CD4-positive, alpha-beta T cell treated with Interleukin-17A for 4 hours (primary cell): ENCODE measurements at regions not wholly inside any gene's neighbourhood (a gene's known extent, or its start where the extent isn't known, plus 50 kb on each side); places are given as distances from the start of the nearest gene placed in this dataset.
"Not testable (repeated sequence)": the region's sequence is repeated elsewhere in the genome, so short reads cannot be mapped to it uniquely, and the experiment has no call there.

Experiments used
- DNase-seq: peaks from one replicate; pipeline ENCODE4 v3.0.0-alpha.2; 2020; ENCODE audit warnings: mixed read lengths

DNA sequence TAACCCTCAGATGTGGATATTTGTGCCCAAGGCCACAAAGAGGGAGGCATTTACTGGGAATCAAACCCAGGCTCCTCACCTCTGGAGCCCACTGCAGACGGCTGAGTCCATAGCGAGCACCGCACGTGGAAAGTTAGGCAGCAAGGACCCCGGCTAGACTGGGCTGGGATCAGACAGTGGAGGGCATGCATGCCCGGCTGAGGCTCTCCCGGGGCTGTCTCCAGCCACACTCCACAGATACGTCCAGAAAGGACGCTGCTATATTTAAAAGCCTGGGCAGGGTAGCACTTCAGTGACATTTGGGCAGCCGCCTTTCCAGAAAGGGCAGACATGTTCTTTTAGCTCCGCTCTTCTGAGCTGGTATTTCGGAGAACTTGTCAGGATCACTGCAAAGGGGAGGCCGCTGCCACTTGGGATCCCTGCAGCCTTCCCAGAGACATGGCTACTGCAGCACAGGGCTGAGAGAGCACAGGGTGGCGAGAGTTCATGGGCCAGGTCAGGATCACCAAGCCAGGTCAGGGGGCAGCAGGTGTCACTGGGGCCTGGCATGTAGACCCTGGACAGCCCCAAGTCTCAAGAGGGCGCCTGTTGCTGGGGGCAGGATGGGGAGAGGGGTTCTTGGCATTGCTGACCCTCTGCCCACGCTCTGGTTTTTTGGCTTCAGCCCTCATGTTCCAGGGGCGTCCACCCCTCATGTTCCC is 121.7 kb downstream of the PHETA1 start:
- DNase-seq: no peak

DNA sequence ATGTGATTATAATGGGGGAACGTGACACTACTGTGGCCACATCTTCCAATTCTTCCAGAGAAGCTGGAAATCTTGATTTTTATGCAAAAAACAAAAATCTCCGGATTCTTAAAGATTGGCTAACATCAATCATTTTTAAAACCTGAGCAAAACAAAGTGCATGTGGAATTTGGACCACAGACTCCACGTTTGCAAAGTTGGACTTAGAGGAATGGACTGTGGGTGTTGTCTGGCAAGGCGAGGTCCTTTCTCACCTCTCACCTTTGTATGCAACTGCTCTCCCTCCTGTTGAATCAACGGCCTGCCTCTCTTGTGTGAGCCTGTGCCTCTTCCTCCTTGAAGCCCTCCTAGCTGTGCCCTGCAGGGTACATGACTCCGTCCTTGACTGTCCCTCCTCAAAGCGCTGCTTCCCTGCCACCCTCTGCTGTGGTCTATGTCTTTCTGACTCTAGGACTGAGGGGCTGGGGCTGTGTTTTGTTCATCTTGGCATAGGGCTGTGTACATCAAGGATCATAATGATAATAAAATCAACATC is 122.4 kb downstream of the PHETA1 start:
- DNase-seq: no peak

DNA sequence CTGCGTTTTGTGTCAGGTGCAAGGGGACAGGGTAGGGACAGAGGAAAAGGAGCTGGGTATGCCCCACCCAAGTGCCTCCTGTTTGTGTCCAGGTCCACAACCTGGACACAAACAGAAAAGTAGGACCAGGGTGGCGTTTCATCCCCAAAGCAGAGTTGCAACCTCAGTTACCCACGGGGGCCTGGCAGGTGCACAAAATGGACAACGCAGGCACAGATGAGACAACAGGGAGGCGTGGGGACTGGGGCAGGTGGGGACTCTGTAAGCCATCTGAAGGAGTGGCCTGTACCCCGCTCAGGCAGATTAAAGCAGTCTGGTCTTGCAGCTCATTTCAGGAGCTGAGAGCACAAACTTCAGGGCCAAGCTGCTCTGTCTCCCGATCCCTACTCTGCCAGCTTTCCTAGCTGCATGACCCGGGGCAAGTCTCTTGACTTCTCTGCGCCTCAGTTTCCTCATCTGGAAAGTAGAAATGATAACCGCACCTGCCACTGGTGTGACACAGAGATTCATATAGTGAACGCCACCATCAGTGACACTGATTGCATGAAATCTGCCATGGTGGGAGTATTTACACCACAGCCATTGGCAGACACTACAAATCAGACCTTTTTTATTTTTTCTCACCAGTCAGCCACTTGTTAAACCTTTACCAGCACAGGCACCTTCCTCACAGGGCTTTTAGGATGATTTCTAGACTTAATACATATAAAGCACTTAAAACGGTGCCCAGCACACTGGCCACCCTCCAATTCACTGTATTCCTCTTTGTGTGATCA is 123.0 kb downstream of the PHETA1 start:
- DNase-seq: no peak

DNA sequence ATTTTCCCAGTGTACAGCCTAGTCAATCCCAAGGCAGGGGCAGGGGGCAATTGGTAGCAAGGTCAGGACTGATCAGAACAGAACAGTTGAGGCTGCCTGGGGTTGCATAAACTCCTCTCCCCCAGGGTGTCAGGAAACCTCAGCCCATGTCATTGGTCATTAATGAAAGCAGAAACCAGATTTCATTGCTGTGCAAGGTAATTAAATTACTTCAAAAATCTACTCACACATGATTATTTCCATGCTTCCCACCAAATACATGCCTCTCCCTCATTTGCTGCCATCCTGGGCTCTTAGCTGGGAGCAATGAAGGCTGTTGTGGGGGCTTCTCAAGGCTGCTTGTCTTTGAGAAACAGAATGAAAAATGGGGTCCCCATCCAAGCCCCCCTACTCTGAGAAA is 124.2 kb downstream of the PHETA1 start:
- DNase-seq: no peak

DNA sequence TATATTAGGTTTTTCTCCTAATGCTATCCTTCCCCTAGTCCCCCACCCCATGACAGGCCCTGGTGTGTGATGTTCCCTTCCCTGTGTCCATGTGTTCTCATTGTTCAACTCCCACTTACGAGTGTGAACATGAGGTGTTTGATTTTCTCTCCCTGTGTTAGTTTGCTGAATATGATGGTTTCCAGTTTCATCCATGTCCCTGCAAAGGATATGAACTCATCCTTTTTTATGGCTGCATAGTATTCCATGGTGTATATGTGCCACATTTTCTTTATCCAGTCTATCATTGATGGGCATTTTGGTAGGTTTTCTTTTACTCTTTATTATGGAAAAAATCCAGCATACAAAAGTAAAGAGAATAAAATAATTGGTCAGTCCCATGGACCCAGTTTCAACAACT is 126.1 kb downstream of the PHETA1 start:
- DNase-seq: not testable (repeated sequence)

DNA sequence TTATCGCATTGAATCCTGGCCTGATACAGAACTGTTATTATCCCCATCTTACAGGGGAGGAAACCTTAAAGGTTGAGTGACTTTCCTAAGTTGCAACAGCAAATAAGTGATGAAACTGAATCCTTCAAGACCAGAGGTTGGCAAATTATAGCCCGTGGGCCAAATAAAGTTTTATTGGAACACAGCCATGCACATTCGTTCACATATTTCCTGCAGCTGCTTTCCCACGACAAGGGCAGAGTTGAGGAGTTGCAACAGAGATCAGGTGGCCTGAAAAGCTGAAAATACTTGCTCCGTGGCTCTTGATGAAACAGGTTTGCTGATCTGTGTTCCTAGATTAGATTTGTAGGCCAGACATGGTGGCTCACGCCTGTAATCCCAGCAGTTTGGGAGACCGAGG is 126.7 kb downstream of the PHETA1 start:
- no peak for DNase-seq

DNA sequence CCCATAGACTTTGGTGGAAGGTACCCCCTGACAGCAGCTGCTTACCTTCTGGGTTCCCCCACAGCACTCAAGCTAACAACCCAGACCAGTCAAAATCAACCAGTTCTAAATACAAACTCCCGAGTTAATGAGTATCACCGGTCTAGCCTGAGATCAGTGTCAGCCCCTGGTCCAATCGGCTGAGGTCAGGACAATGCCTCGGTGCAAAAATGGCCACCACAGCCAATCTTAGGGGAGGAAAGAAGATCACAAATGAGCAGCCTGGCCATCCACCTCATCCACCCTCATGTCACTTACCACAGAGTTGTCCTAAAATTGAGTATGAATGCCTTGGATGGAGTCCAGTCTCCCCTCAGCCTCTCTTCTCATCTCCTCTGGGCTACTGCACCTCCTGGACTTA is 128.5 kb downstream of the PHETA1 start:
- DNase-seq: no peak

DNA sequence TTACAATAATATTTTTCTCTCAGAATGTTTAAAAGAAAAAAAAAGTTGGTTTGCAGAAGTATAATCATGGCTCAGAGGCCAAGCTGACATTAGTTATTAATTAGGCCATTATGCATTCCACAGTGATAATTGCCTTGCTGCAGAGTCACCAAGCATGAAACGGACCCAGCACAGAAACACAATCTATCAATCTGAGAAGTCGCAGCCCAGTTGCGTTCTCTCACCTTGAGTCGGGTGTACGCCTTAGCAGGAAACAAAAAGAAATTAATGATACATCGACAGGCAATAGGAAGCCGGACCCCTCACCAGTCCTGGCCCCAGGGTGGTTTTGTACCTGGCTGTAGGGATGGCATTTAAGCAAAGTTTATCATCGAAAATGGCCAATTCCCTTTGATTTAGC is 129.7 kb downstream of the PHETA1 start:
- no peak for DNase-seq

DNA sequence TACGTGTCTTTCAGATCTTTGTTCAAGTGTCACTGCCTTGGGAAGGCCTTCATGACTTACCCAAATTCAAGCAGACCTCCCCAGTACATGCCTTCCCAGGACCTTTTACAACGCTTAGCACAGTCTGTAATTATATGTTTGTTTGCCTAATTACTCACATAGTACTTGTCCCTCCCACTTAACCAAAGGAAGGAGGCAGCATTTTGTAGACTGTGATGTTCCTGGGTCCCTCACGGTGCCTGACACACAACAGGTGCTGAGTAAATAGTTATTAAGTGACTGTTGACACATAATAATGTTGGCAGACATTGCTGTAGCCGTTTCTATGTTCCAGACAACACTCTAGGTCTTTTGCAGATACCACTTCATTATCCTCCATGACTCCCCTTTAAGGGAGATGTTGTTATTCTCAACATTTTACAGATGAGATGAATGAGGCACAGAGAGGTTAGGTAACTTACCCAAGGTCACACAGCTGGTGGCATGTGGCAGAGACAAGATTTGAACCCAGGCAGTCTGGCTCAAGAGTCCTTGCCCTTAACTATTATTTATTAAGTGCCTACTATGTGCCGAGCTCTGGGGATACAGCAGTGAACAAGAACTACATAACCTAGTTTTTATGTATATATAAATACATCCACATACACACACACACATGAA is 130.7 kb downstream of the PHETA1 start:
- DNase-seq: no peak

DNA sequence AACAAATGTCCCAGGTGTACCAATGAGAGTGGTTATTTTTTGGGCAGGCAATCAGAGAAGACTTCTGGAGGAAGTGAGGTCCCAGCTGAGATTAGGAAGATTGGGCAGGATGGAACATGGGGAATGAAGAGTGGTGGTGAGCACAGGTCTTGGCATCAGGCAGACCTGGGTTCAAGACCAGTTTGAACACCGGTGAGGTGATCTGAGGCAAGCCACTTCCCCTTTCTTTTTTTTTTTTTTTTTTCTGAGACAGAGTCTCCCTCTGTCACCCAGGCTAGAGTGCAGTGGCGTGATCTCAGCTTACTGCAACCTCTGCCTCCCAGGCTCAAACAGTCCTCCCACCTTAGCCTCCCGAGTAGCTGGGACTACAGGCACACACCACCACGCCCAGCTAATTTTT is 134.4 kb downstream of the PHETA1 start:
- not testable (repeated sequence) for DNase-seq

DNA sequence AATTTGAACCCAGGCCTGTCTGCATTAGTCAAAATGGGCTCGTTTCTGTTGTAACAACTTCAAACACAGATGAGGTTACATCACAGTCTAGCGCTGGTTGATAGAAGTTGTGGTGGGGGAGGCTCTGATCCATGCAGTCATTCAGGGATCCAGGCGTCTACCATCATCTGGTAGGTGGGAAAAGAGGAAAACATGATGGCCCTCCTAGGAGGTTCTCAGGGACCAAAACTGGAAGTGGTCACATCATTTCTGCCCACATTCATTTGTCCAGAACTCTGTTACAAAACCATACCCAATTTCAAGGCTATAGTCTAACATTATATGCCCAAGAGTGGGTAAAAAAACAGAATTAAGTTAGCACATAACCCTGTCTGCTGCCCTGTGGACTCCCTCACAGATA is 135.1 kb downstream of the PHETA1 start:
- DNase-seq: no peak

DNA sequence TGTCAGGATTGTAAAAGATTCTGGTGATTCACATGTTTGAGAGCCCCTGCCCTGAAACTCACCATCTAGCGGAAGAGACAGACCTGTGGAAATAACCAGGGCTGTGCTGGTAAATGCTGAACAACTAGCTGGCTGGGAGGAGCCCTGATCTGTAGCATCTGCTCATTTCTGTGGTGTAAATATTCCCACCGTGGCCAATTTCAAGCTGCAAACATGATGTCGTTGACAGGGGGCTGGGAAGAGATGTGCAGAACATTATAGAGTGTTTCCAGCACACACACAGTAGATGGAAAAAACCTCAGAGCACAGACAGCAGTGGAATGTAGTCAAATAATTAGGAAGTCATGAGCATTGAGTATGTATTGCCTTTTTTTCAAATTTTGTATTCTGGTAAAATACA is 138.2 kb downstream of the PHETA1 start:
- DNase-seq: no peak

DNA sequence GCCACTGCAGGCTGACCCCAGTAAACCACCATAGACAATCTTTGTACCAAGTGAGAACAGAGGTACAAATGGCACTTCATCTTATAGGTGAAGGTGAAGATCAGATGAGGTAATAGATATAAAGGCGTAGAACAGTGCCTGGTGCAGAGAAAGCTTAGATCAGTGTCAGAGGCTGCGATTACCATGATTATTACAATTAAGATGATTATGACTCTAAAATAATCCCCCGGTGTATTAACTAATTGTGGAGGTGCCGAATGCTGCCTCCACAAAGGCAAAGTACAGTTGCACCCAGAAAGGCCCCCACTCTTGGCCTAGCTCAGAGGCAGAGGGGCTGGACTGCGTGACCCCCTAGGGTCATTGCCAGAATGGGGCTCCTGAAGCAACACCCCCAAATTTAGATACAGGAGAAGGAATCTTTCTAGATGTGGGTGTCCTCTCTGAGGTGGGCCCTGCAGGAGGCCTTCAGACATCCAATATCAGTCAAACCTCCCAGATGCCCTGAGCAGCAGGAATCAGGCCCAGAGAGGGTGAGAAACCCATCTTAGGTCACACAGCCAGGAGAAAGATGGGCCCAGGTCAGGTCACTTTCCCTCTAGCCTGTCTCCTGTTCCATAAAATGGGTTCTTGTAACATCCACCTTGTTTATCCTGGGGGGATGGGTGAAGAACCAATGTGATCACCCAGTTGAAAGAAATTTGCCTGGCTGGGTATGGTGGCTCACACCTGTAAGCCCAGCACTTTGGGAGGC is 139.8 kb downstream of the PHETA1 start:
- no peak for DNase-seq

DNA sequence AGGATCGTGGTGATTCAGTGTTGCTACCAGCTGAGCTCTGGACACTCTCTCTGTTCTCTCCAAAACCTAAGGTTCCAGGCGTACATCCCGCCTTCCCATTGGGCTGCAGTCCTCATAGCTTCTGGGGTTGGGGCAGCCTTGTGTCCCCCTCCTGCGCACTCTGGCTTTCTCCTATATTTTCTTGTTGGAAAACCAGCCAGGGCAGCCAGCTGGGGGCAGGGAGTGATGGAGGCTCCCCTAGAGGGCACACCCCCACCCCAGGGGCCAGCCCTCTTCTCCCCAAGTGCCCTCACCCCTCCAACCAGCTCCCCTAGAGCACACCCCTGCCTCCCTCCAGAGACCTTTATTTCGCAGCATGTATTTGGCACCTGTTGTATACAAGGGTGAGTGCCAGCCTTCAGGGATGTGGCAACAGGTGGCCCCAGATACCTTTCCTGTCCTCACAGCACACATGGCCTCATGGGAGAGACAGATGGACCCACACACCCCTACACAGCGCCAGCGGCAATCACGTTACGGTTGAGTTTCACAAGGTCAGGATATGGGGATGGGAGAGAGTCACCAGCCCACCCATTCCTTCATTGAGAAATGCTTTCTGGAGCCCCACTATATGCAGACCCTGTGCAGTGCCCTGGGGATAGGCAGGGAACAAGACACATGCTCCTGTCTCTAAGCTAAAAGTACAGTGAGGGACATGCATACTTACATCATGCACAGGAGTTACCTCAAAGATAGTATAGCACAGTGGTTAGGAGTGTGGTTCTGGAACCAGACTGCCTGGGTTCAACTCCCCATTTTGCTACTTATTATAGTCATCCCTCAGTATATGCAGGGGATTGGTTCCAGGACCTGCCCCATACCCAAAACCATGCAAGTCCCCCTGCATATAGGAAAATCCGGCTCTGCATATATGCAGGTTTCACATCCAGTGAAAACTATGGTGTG is 141.1 kb downstream of the PHETA1 start:
- no peak for DNase-seq

DNA sequence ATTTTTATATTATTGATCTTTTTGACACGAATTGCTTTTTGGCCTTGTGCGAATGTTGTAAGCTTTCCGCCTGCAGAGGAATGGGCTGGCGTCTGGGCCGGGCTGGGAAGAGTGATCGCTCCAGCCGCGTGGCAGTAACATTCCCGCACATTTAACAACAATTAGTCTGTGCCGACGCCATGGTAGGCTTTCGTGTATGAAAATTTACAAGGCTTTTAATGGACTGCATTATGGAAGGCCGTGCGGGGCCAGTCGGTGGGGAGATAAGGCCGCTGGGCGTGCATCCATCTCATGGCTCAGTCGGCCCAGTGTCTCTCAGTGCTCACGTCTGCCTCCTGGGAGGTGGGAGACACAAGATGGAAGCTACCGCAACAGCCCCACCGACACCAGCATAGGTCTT is 142.2 kb downstream of the PHETA1 start:
- no peak for DNase-seq

DNA sequence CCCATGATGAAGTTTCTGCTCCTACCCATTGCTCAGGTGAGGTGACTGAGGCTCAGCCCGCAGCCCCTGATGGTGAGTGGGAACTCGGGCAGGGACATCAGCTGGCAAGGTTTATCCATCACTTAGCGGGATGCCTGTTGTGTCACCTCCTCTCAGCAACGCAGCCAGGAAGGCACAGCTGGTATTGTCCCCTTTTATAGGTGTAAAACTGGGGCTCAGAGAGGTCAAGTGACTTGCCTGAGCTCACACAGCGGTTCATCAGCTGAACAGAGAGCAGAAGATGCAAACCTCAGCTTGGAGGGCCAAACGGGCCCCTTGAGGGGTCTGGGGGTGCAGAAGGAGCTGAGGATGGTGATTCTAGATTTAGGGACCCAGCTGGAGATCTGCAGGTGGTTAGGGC is 143.6 kb downstream of the PHETA1 start:
- DNase-seq: no peak

DNA sequence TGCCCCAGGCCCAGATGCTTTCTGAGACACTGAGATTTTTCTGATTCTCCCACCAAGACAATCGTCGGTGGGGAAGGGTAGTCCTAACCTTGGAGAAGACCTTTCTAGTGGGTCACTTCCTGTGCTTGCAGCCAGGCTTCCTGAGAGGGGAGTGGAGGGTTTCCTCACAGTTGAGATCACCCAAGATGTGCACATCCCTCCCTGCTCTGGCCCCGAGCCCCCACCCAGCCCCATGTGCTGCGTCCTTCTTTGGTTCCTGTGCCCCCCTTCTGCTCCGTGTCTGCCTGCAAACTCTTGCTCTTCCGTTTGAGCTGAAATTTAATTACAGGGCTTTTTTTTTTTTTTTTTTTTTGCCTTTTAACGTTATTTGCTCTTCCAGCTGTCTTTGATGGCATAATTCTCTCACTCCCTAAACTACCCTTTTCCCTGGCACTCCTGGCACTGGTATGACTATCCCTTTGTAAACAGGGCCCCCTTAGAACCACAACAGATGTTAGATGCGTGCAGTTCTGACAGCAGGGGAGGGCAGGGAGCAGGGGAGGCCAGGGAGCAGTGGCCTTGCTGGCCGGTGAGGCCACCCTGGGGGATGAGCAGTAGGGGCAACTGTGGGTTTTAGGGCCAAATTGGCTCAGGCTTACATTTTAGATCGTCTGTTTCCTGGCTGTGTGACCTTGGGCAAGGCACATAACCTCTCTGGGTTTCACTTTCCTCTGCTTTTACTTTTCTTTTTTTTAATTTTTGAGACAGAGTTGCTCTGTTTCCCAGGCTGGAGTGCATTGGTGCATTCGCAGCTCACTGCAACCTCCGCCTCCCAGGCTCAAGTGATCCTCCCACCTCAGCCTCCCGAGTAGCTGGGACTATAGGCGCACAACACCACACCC is 144.5 kb downstream of the PHETA1 start:
- DNase-seq: no peak

DNA sequence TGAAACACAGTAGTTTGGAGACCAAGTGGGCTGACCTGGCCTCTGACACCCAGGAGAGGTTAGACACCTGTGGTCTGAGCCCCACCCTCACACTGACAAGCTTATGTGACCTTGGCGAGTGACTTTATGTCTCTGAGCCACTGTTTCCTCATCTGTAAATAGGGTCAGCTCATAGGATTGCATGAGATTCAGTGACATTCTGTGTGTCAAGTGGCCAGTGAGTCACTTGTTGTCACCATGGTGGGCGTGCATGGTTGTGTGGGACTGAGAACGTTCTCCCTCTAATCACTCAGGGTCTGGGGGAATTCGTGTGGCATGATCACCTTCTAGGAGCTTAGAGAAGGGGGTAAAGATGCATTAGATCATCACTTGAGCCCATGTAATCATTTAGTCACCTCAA is 146.4 kb downstream of the PHETA1 start:
- DNase-seq: no peak

DNA sequence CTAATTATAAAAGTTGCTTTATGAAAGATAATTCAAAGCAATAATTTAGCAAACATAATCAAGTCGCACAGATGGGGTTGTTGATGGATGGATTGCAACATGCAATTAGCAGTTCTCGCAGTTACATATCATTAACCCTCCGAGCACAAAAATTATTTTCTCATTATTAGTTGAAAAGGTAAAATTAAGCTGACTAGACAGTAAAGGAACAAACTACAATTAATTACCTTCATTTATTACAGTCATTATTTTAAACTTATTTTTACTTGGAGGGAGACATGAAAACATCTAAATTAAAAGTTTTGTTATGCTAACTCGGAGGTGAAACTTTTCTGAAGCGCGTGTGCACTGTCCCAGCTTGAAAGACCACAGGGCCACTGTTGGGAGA is 146.9 kb downstream of the PHETA1 start:
- DNase-seq: no peak

DNA sequence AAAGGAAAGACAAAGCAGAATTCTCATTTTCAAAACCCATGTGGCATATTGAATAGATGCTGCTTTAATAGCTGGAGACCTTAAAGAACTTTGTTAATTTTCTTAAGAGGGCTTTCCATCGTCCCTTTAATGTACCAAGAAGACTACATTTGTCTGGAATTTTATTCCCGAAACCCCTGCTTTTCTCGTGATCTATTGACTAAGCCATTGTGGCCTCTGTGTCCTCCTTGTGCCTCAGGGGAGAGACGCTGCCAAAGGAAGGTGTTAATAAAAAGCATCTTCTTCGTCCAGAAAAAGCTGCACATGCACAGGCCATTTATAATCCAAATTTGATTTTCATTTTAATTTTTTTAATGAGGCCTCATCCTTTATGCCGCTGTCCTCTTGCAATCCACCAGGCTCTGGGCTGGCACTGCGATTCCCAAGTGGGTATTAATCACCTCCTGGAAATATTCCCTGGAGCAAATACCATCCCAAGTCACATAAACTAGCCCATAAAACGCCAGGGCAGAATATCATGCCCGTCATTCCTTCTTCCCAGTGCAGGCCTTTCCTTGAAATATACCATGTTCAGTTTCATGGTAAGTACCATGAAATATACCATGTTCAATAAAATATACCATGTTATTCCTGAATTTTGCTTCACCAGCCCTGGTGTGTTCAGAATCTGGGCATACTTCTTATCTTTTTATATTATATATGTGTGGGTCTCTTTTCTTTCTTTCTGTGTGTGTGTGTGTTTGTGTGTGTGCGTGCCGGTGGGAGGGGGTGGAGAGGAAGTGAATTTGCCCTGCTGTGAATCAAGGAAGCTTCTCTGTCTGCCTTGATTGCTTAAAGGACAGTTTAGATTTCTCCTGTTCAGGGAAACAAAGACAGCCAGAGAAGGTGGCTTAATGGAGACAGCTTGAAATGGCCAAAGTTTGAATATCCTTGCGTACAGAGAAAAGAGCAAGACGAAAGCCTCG is 147.6 kb downstream of the PHETA1 start:
- no peak for DNase-seq
